ENCODE measurements at regions not wholly inside any gene's neighbourhood (a gene's known extent, or its start where the extent isn't known, plus 50 kb on each side); places are given as distances from the start of the nearest gene placed in this dataset.
"Not testable (repeated sequence)": the region's sequence is repeated elsewhere in the genome, so short reads cannot be mapped to it uniquely, and the experiment has no call there.

GRCh38 chr2:49857371-49858112 lies 703.2 kb upstream of the FSHR start:
- no peaks in the 10 kb centered on the region for H3K27me3 Mint-ChIP-seq (ENCODE audit: unreplicated experiment)
- no peak for DNase-seq (ENCODE audit: extremely low spot score, unreplicated experiment)
- no peaks in the 10 kb centered on the region for H3K4me1 Mint-ChIP-seq (ENCODE audit: unreplicated experiment)
- no peak overlapping the region for H3K4me3 Mint-ChIP-seq (ENCODE audit: unreplicated experiment)
- TF ChIP-seq CTCF (IDR thresholded peaks at IDR 0.05): no peak
- no peak overlapping the region for H3K27ac Mint-ChIP-seq (ENCODE audit: unreplicated experiment)
- H3K36me3 Mint-ChIP-seq (ENCODE audit: unreplicated experiment): no peaks in the 10 kb centered on the region
- H3K9me3 Mint-ChIP-seq (ENCODE audit: unreplicated experiment): no peaks in the 10 kb centered on the region

GRCh38 chr2:49845671-49846070 lies 691.4 kb upstream of the FSHR start:
- Mint-ChIP-seq H3K27me3 (ENCODE audit: unreplicated experiment) (no peaks in the 10 kb centered on the region), H3K9me3 (ENCODE audit: unreplicated experiment) (peaks cover 3% of the 10 kb centered on the region), H3K36me3 (ENCODE audit: unreplicated experiment) (no peaks in the 10 kb centered on the region), H3K4me3 (ENCODE audit: unreplicated experiment) (no peak overlapping the region), H3K4me1 (ENCODE audit: unreplicated experiment) (no peaks in the 10 kb centered on the region), H3K27ac (ENCODE audit: unreplicated experiment) (no peak overlapping the region)
- TF ChIP-seq CTCF (IDR thresholded peaks at IDR 0.05): no peak
- no peak for DNase-seq (ENCODE audit: extremely low spot score, unreplicated experiment)

GRCh38 chr2:49845021-49845420 lies 690.7 kb upstream of the FSHR start:
- Mint-ChIP-seq H3K9me3 (ENCODE audit: unreplicated experiment) (peaks cover 3% of the 10 kb centered on the region), H3K36me3 (ENCODE audit: unreplicated experiment) (no peaks in the 10 kb centered on the region), H3K27ac (ENCODE audit: unreplicated experiment) (no peak overlapping the region), H3K27me3 (ENCODE audit: unreplicated experiment) (no peaks in the 10 kb centered on the region), H3K4me1 (ENCODE audit: unreplicated experiment) (no peaks in the 10 kb centered on the region), H3K4me3 (ENCODE audit: unreplicated experiment) (no peak overlapping the region)
- DNase-seq (ENCODE audit: extremely low spot score, unreplicated experiment): no peak
- no peak for TF ChIP-seq CTCF (IDR thresholded peaks at IDR 0.05)

- DNase-seq (ENCODE audit: extremely low spot score, unreplicated experiment); H3K27ac Mint-ChIP-seq (ENCODE audit: unreplicated experiment); H3K4me1 Mint-ChIP-seq (ENCODE audit: unreplicated experiment); H3K4me3 Mint-ChIP-seq (ENCODE audit: unreplicated experiment); H3K27me3 Mint-ChIP-seq (ENCODE audit: unreplicated experiment); H3K9me3 Mint-ChIP-seq (ENCODE audit: unreplicated experiment); H3K36me3 Mint-ChIP-seq (ENCODE audit: unreplicated experiment): not testable (repeated sequence)
Observed at GRCh38 chr2:49844113-49844512, 689.8 kb upstream of the FSHR start.

- Mint-ChIP-seq H3K27me3 (ENCODE audit: unreplicated experiment) (no peaks in the 10 kb centered on the region), H3K4me3 (ENCODE audit: unreplicated experiment) (no peak overlapping the region), H3K36me3 (ENCODE audit: unreplicated experiment) (no peaks in the 10 kb centered on the region), H3K9me3 (ENCODE audit: unreplicated experiment) (peaks cover 3% of the 10 kb centered on the region), H3K27ac (ENCODE audit: unreplicated experiment) (no peak overlapping the region), H3K4me1 (ENCODE audit: unreplicated experiment) (no peaks in the 10 kb centered on the region)
- DNase-seq (ENCODE audit: extremely low spot score, unreplicated experiment): no peak
- no peak for TF ChIP-seq CTCF (IDR thresholded peaks at IDR 0.05)
Observed at GRCh38 chr2:49843314-49843713, 689.0 kb upstream of the FSHR start.
